PC-3 (cell line): ENCODE measurements at regions not wholly inside any gene's neighbourhood (a gene's known extent, or its start where the extent isn't known, plus 50 kb on each side); places are given as distances from the start of the nearest gene placed in this dataset.

ENCODE experiments used
- CTCF ChIP-seq: fragments of 300-600 bp; sonication (generic); conservative IDR thresholded peaks from 2 replicates; pipeline ENCODE4 v1.5.1; 2017; ENCODE audit warnings: antibody characterized with exemption, low read depth, mild to moderate bottlenecking, low read length
- EZH2 ChIP-seq: fragments of 300-600 bp; sonication (generic); IDR thresholded peaks from one replicate; pipeline ENCODE4 v1.6.1; 2017; ENCODE audit warnings: antibody characterized with exemption, mild to moderate bottlenecking, low read length; ENCODE audit not compliant: unreplicated experiment
- EZH2phosphoT487 ChIP-seq: fragments of 300-600 bp; sonication (generic); IDR thresholded peaks from 2 replicates; pipeline ENCODE4 v1.6.1; 2018; ENCODE audit warnings: mild to moderate bottlenecking, antibody characterized with exemption, low read length, borderline replicate concordance

- TF ChIP-seq CTCF (no peak), EZH2phosphoT487 (no peak), EZH2 (no peak)
These were observed 1726.5 kb downstream of the MAT2B start for GRCh38 chr5:165231821-165232508.
